ENCODE measurements at regions not wholly inside any gene's neighbourhood (a gene's known extent, or its start where the extent isn't known, plus 50 kb on each side); places are given as distances from the start of the nearest gene placed in this dataset.

DNA sequence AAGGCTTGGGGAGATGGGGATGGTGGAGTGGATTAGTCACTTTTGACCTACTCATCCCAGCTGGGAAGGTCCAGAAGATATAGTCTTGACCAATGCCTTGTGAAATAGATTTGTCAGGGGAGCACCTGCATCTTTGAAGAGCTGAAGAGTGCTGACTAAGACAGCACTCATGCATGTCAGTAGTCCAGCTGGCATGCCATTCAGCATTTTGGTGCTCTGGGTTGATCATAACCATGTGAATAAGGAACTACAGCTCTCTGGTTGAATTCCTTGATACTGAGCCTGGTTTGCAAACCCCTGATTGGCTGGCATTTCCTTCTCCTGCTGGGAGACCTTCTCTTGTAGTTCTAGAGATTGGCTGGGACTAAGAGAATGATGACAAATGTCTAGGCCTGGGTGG is 106.8 kb upstream of the ALX4 start:
- TF ChIP-seq, protein P1, sequence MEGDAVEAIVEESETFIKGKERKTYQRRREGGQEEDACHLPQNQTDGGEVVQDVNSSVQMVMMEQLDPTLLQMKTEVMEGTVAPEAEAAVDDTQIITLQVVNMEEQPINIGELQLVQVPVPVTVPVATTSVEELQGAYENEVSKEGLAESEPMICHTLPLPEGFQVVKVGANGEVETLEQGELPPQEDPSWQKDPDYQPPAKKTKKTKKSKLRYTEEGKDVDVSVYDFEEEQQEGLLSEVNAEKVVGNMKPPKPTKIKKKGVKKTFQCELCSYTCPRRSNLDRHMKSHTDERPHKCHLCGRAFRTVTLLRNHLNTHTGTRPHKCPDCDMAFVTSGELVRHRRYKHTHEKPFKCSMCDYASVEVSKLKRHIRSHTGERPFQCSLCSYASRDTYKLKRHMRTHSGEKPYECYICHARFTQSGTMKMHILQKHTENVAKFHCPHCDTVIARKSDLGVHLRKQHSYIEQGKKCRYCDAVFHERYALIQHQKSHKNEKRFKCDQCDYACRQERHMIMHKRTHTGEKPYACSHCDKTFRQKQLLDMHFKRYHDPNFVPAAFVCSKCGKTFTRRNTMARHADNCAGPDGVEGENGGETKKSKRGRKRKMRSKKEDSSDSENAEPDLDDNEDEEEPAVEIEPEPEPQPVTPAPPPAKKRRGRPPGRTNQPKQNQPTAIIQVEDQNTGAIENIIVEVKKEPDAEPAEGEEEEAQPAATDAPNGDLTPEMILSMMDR (IDR thresholded peaks at IDR 0.05; ENCODE audit: borderline replicate concordance, insufficient read depth, low read depth, low read length), result no peak

DNA sequence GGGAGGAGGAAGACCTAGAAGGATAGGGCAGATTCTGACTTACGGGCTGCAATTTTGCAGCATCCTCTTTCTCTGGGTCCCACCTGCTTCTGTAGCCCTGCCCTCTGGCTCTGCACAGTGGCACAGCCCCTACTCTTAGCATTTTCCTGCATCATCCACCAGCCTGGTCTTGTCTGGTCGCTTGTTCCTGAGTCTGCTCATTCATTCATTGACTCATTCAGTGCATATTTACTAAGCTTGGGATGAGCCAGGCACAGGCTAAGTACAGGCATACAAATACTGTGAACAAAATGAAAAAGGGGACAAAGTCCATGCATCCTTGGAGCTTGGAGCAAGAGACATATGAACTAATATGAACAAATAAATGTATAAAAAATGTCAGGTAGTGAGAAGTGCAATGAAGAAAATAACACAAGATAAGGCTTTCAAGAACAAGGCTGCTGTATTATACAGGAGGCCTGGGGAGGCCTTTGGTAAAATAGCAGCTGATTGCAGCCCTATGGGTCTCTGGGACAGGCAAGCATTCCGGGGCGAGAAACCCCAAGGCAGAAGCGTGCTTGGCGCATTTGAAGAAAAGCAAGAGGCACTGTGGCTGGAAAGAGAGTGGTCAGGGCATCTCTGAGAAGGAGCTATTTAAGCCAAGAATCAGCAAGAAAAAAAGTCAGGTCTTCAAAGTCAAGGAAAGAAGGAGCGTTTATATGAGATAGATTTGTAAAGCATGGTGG is 108.0 kb upstream of the ALX4 start:
- TF ChIP-seq, protein P1 (IDR thresholded peaks at IDR 0.05; ENCODE audit: borderline replicate concordance, insufficient read depth, low read depth, low read length), result no peak
- no peak overlapping the region for H3K4me3 ChIP-seq (ENCODE audit: low read depth, low read length)

More for the DNA sequence above, 106.8 kb upstream of the ALX4 start:
- H3K4me3 ChIP-seq (ENCODE audit: low read depth, low read length), result no peak overlapping the region

DNA sequence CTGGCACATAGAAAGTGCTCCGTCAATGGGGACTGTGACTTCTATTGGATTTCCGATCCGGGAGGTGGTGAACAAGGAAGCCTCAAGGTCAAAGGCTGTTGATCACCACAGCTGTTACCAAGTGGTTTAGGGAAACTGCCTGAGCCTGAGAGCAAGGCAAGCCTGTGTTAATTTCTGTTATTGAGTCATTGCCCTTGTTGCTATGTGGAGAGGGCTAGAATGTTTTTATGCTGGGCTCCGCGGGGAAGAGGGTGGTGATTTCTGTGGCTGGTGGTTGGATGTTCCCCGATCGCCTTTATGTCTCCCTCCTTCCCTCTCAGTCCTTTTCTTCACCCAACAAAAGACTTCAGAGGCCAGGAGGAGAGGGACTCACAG is 108.5 kb upstream of the ALX4 start:
- H3K4me3 ChIP-seq (ENCODE audit: low read depth, low read length), result no peak overlapping the region
- TF ChIP-seq, protein P1 (IDR thresholded peaks at IDR 0.05; ENCODE audit: borderline replicate concordance, insufficient read depth, low read depth, low read length), result no peak

DNA sequence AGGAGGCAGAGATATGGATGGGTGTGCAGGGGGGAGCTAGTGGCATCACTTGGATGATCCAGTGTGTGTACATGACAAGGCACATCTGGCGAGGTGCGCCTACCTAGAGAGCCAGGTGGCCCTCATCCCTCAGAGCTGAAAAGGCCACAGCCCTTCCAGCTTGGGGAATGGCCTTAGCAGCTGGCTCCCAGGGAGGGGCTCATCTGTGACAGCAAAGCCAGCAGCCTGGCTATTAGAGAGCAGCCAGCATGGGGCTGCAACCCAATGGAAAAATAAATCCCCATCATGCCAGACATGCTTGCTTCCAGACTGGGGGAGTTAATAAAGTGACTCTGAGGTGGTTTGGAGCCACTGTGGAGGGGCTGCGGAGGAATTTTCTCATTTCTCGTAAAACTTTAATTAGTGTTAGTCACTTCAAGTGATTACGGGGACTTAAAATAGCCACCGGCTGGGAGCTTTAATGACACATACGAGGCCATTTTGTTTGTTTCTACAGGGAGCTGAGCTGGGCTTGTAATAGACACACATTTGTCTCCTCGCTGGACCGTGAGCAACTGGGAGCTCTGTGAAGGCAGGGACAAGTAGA is 111.2 kb upstream of the ALX4 start:
- TF ChIP-seq, protein P1 (IDR thresholded peaks at IDR 0.05; ENCODE audit: borderline replicate concordance, insufficient read depth, low read depth, low read length), result no peak
- no peak overlapping the region for H3K4me3 ChIP-seq (ENCODE audit: low read depth, low read length)

DNA sequence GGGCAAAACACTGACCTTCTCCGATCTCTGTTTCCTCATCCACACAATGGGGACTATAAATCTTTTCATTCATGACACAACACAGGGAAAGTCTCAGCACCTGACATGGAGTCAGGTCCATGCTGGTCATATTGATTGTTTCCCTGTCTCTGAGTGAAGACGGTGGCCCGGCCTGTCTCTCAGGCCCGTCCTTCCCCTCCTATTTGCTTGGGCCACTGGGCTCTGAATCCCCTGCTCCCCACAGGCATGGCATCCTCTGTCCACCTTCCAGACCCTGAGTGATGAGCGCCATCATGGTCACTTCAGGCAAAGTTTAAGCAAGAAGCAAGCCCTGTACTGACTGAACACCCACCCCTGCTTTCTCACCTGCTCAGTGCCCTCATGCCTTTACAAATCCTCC is 113.3 kb upstream of the ALX4 start:
- TF ChIP-seq, protein P1 (IDR thresholded peaks at IDR 0.05; ENCODE audit: borderline replicate concordance, insufficient read depth, low read depth, low read length), result no peak
- H3K4me3 ChIP-seq (ENCODE audit: low read depth, low read length), result no peak overlapping the region

DNA sequence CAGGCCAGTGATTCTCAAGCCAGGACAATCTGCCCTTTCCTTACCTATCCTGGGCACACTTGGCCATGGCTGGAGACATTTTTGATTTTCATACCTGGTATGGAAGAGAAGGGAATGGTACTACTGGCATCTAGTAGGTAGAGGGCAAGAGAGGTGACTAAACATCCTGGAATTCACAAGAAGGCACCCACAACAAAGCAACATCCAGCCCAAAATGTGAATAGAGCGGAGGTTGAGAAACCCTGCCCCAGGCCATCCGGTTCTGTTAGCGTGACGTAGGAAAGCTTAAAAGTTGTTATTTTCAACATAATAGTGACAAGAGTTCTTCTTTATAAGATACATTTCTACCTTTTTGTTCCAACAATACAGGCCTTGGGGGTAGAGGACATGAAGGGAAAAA is 114.9 kb upstream of the ALX4 start:
- H3K4me3 ChIP-seq (ENCODE audit: low read depth, low read length), result no peak overlapping the region
- TF ChIP-seq, protein P1 (IDR thresholded peaks at IDR 0.05; ENCODE audit: borderline replicate concordance, insufficient read depth, low read depth, low read length), result no peak

DNA sequence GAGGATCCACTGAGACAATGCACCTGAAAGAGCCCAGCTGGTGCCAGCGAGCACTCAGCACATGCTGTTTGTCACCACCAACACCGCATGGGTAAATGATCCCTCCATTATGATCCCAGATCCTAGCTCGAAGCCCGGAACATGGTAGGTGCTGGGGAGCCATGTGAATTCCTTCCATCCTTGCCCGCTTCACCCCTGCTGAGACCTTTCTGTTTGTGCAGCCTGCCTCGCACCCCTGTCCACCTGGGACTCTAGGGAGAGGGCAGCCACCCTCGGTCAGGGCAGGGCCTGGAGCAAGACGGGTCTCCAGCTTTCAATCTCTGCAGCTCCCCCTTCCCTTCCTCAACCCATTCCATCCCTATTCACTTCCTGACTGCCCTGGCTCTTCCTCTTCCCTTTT is 116.2 kb upstream of the ALX4 start:
- TF ChIP-seq, protein P1 (IDR thresholded peaks at IDR 0.05; ENCODE audit: borderline replicate concordance, insufficient read depth, low read depth, low read length), result no peak
- H3K4me3 ChIP-seq (ENCODE audit: low read depth, low read length), result no peak overlapping the region
